ENCODE measurements at regions not wholly inside any gene's neighbourhood (a gene's known extent, or its start where the extent isn't known, plus 50 kb on each side); places are given as distances from the start of the nearest gene placed in this dataset.
"Not testable (repeated sequence)": the region's sequence is repeated elsewhere in the genome, so short reads cannot be mapped to it uniquely, and the experiment has no call there.

DNA sequence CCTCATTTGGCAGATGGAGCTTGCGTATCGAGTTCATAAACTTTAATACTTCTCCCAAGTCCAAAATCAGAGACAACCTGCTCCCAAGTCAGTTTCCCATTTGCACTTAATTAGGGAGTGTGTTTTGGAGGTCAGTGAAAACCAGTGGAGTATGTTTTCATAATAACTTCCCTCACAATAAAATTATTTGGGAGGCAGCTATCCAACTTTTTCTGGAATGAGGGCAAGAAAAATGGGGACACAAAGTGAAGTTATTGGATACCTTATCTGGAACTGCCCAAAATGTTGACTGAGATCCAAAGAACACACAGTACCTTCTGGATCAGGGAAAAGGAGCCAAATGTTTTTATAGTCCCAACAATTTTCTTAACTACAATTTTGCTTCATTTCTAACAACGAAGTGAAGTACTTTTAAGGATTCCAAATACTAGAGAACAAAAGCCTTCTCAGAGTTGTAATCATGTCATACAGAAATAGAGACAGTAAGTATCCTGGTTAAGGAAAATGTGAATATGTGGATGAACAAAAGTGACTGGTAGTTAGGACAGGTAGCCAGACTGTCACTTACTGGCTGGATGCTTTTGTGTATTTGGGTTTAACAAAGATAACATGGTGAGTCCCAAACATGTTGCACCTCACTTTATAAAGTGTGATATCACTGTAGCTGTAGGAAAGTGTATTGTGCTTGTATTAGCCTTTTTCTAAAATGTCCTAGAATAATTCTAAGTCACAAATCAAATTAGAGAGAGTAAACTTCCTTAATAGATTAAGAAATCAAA is 325.0 kb downstream of the HLX start:
- DNase-seq = no peak

GRCh38 chr1:221206076-221206475 is 326.8 kb downstream of the HLX start:
- no peak for DNase-seq

GRCh38 chr1:221212926-221213325 is 333.7 kb downstream of the HLX start:
- DNase-seq = no peak

GRCh38 chr1:221217029-221217428 is 337.8 kb downstream of the HLX start:
- no peak for DNase-seq

DNA sequence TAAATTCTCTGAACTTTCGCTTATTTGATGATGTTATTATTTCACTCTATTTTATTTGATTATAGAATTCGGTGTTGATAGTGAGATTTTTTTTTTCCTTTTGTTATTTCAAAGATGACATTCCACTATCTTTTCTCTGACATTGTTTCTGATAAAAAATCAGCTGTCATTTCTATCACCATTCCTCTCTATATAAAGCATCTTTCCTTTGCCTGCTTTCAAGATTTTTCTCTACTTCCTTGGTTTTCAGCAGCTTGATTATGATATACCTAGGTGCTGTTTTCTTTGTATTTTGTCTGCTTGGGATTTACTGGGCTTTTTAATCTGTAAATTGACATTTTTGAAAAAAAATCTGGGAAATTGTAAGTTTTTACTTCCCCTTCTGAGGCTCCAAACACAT is 344.0 kb downstream of the HLX start:
- DNase-seq = no peak

GRCh38 chr1:221227460-221227859 is 348.2 kb downstream of the HLX start:
- no peak for DNase-seq

DNA sequence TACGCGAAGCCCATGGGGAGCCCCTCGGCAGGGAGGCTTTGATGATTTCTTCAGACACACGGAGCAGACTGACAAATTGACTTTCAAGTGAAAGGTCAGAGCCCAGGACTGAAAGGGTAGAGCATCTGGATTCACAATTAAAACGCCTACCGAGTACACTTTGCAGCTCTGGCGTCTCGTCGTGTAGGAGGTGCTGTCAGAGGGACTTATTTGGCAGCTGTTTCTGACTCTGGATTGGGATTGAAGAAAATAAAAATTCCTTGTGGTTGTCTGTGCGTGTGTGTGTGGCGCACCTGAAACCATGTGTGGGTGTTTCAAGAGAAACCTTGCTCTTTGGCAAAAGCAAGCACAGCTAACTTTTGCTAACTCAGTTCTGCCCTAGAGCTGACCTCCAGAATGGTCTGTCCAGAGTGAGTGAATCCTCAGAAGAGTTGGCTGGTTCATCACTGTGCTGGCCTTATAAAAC is 348.7 kb downstream of the HLX start:
- no peak for DNase-seq

DNA sequence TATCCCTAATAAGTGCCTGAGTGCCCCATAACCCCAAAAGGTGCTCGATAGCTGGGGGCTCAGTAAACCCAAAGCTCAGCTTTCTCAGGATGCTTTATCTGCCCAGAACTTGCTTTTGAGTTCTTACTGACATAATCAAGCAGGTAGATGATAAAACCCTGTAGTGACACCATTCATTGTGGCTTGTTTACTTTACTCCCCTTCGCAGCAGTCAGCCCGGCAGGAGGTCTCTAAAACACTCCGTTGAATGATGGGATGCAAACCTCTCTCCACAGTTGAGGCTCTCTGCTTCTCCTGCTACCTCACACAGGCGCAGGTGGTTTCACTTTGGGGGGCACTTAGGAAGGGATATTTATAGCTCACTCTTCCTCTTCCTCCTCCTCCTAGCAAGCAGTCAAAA is 349.4 kb downstream of the HLX start:
- DNase-seq = no peak

DNA sequence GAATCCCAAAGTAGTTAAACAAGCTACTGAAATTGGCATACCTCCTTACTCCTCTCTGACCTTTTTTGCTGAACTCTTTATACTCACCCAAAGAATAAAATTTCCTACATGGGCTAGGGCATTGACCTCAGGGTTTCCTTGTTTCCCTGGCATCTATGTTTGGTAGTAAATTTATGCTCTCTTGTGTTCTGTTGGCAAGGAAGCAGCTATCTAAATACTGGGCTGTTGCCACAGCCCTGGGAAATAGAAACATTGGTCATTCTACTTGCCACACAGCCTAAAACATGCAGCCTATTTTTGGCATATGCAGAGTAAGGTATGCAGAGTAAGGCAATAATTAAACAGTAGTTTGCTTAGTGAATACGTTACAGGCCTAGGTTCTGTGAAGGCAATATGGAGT is 351.4 kb downstream of the HLX start:
- DNase-seq = no peak

- no peak for DNase-seq
These were observed 355.5 kb downstream of the HLX start for GRCh38 chr1:221234791-221235190.

DNA sequence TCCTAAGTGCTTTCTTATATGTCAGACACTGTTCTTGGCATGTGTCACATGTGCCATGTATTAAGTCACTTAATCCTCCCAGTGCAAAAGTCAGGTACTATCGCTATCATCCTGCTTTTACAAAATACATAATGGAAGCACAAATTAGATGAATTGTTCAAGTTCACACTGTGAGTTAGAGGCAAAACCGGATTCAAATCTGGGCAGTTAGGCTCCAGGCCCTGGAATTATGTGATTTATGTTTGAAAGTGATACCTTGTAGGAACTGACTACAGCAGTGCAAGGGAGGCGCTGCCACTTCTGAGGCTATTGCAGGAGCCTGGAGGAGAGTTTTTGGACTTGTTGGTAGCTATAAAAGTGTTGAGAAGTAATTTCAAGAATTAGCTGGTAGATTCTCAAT is 358.3 kb downstream of the HLX start:
- no peak for DNase-seq

DNA sequence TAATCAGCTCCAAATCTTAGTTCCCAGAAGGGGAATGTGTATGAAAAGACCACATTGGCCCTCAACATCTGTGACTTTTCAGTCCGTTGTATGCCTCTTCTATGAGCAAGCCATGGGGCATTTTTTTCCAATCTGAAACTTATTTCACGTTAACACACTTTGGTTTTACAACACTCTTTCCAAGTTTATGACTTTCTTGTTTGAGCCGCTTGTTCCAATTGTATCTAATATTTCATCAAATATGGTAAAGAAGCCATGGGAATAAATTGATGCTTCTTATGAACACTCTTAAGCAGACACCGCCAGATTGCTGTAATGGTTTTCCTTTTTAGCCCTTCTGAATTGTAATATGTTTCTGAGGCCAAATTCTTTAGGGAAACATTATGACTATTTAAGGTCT is 359.9 kb downstream of the HLX start:
- DNase-seq = no peak

GRCh38 chr1:221239792-221240191 is 360.5 kb downstream of the HLX start:
- DNase-seq = no peak

DNA sequence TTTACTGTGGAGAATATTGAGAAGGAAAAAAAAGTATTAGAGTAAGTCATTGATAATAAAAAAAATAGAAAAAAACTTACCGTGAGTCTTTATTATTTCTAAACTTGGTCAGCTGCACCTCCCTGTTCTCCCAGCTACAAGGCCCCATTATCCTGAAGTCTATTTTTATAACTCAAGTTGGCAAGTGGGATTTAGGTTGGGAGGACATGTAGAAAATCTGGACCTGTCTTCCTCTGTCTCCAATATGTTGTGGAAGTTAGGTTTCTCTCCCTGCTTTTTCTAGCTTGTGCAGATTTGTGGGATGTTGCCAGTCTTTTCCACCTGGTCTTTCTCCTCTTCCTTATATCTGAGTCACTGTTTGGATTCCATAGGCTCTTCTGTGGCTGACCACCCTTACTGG is 361.4 kb downstream of the HLX start:
- DNase-seq = no peak

DNA sequence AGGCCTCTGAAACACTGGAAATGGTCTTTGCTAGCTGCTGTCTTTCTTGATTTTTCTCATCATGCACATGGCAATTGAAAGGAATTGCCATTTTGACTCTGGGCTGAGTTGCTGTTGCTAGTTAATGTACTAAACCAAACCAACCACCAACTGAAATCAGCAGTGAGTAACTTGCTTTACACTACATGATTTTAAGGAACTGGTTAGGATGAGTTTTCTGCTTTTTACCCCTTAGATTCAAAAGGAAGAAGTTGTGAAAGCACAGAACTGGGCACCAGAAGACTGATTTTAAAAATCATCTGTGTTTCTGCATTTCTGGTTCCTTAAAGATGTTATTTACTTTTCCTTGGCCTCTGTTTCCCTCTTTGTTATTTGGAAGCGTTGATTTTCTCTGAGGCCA is 361.9 kb downstream of the HLX start:
- DNase-seq = no peak

DNA sequence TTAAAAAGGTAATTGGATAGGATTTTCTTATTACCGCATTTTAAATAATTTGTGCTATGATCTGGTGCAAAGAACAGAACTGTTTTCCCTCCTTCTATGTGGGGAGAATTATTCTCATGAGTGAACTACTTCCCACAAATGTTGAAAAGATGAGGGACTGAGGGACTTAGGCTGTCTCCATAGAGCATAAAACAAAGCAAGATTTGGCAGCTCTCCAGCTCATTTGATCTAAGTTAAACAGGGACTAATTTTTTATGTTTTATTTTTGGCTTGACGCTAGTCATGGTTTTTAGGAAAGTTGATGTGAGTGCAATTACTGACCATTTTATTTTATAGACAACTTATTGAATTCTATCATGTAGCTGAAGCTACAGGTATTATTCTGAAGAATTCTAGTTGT is 362.3 kb downstream of the HLX start:
- DNase-seq = no peak

GRCh38 chr1:221246067-221246466 is 366.8 kb downstream of the HLX start:
- no peak for DNase-seq

GRCh38 chr1:221246628-221247415 is 367.6 kb downstream of the HLX start:
- no peak for DNase-seq

GRCh38 chr1:221251580-221251979 is 372.3 kb downstream of the HLX start:
- DNase-seq = no peak

- DNase-seq = no peak
These were observed 375.6 kb downstream of the HLX start for GRCh38 chr1:221254813-221255212.

- DNase-seq = no peak
These were observed 377.5 kb downstream of the HLX start for GRCh38 chr1:221256773-221257172.

GRCh38 chr1:221257548-221257947 is 378.3 kb downstream of the HLX start:
- DNase-seq = not testable (repeated sequence)

DNA sequence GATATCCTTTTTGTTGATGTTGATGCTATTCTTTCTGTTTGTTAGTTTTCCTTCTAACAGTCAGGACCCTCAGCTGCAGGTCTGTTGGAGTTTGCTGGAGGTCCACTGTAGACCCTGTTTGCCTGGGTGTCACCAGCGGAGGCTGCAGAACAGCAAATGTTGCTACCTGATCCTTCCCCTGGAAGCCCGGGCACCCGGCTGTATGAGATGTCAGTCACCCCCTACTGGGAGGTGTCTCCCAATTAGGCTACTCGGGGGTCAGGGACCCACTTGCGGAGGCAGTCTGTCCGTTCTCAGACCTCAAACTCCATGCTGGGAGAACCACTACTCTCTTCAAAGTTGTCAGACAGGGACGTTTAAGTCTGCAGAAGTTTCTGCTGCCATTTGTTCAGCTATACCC is 383.4 kb downstream of the HLX start:
- DNase-seq = not testable (repeated sequence)

Data from GOT3 (cell line).